Body of pancreas (tissue), 4 donors: ENCODE measurements at regions not wholly inside any gene's neighbourhood (a gene's known extent, or its start where the extent isn't known, plus 50 kb on each side); places are given as distances from the start of the nearest gene placed in this dataset.

Experiments
- ATAC-seq: fragments of 150-250 bp; one replicate; pipeline ENCODE4 v1.9.1; 2016
- DNase-seq, 4 donors: peaks; one replicate each; pipeline ENCODE4 v3.0.0-alpha.2; 2019
- H3K27ac ChIP-seq, 4 donors: fragments of 200-600 bp; sonication (generic); 1 replicate in 3 of 4; 2 replicates in 1 of 4; pipeline versions ENCODE4 v1.5.1 to v1.6.1; 2016 to 2019; ENCODE audit warnings: mild to moderate bottlenecking in 1 of 4, mixed read lengths in 1 of 4, moderate library complexity in 1 of 4
- H3K27me3 ChIP-seq, 2 donors: fragments of 200-600 bp; sonication (generic); one replicate each; pipeline ENCODE4 v1.6.0; 2016; ENCODE audit warnings: mild to moderate bottlenecking in 1 of 2
- H3K36me3 ChIP-seq, 2 donors: fragments of 200-600 bp; sonication (generic); replicated peaks in 1 of 2; 2 replicates each; pipeline ENCODE4 v1.5.1; 2016; ENCODE audit warnings: low read depth in 2 of 2; ENCODE audit not compliant: insufficient read depth in 1 of 2
- H3K4me1 ChIP-seq: fragments of 200-600 bp; sonication (generic); one replicate; pipeline ENCODE4 v1.6.0; 2016
- H3K4me3 ChIP-seq, 2 donors: fragments of 200-600 bp; sonication (generic); 1 replicate in 1 of 2; 2 replicates in 1 of 2; pipeline ENCODE4 v1.5.1; 2016 to 2019
- H3K9me3 ChIP-seq, 3 donors: fragments of 200-600 bp; sonication (generic); 1 replicate in 2 of 3; 2 replicates in 1 of 3; pipeline ENCODE4 v1.5.1; 2016
- POLR2A ChIP-seq, 3 donors: fragments of 450-650 bp; IDR thresholded peaks; one replicate each; pipeline ENCODE4 v1.6.1; 2016; ENCODE audit warnings: antibody characterized with exemption in 3 of 3, mild to moderate bottlenecking in 2 of 3
- WGBS, 2 donors: methylation state at CpG; one replicate each; pipeline ENCODE4 v1.1.5; 2017; 5-methylcytosine and 5-hydroxymethylcytosine counted together
- intact Hi-C: fragments of 100-400 bp; cut with DNase I; formaldehyde crosslinking; loops from one replicate; pipeline ENCODE4 v1.15.1; 2023
- TF ChIP-seq, protein P1 (sequence below), 7 experiments: fragments of 450-650 bp in 4 of 7; fragments of 200-600 bp in 3 of 7; sonication (generic) in 3 of 7; IDR thresholded peaks; one replicate each; pipeline ENCODE4 v1.5.1; 2016 to 2019; ENCODE audit warnings: antibody characterized with exemption in 7 of 7

DNA sequence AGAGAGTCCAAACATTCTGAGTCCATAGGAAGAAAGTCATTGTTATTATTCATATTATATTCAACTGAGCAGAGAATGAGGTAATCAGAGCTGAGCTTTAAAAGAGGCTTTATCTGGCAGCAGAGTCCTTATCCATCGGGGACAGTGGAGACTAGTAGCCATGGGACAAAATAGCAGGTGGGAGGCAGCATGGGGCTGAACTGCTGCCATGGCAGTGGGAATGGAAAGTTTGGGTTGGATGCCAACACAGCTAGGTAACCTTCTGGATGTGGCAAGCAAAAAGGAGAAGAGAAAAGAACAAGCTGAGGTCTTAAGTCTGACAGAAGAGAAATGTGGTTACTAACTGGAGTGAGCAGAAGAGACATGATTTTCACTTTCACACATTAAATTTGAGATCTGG is 71.0 kb upstream of the CDKN3 start:
- Histone ChIP-seq H3K4me3 (no peak overlapping the region), H3K36me3 (no peaks in the 10 kb centered on the region), H3K9me3 (no peaks in the 10 kb centered on the region), H3K27ac (no peak overlapping the region), H3K27me3 (no peaks in the 10 kb centered on the region), H3K4me1 (no peaks in the 10 kb centered on the region)
- 32 to 38% methylated on average over 1 of the region's 1 CpG for WGBS, 2 donors
- ATAC-seq (no peak), DNase-seq (no peak)
- intact Hi-C loops: no loop called here
- TF ChIP-seq, protein P1, sequence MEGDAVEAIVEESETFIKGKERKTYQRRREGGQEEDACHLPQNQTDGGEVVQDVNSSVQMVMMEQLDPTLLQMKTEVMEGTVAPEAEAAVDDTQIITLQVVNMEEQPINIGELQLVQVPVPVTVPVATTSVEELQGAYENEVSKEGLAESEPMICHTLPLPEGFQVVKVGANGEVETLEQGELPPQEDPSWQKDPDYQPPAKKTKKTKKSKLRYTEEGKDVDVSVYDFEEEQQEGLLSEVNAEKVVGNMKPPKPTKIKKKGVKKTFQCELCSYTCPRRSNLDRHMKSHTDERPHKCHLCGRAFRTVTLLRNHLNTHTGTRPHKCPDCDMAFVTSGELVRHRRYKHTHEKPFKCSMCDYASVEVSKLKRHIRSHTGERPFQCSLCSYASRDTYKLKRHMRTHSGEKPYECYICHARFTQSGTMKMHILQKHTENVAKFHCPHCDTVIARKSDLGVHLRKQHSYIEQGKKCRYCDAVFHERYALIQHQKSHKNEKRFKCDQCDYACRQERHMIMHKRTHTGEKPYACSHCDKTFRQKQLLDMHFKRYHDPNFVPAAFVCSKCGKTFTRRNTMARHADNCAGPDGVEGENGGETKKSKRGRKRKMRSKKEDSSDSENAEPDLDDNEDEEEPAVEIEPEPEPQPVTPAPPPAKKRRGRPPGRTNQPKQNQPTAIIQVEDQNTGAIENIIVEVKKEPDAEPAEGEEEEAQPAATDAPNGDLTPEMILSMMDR (IDR thresholded peaks at IDR 0.05): no peak
- TF ChIP-seq POLR2A (IDR thresholded peaks at IDR 0.05): no peak

DNA sequence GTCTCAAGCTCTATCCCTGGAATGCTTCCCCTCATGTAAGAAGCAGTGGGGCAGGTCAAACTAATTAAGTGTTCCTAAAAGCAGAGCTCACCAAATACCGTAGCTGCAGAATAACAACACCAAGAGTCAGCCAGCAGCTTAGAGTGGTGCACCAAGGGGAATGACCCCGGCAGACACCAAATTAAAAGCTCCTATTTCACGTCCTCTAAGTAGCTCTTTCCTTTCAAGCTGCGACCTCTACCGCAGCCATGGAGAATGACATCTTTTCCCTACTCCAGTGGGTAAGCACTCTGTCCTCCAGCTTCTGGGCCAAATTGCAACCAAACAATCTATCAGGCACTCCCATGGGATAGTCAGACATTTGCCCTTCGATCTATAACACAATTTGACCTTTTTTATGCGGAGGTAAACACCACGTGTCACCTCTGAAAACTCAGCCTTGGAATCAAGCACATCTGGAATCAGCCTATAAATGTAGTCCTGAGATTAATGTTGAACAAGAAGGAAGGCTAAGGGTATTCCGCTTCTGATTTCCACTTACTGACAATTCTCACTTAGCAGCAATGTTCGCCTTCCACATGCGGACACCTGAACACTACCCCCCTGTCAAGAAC is 67.6 kb upstream of the CDKN3 start:
- Histone ChIP-seq H3K36me3 (no peaks in the 10 kb centered on the region), H3K27ac (no peak overlapping the region), H3K4me1 (peaks cover 7% of the 10 kb centered on the region), H3K9me3 (no peaks in the 10 kb centered on the region), H3K4me3 (no peak overlapping the region), H3K27me3 (no peaks in the 10 kb centered on the region)
- peak; percentile 28 to 46 (median 34) for DNase-seq
- peak; percentile 47 for ATAC-seq
- intact Hi-C loops: no loop called here
- TF ChIP-seq, protein P1 (IDR thresholded peaks at IDR 0.05): peak; percentile 26 to 65 (median 50)
- TF ChIP-seq POLR2A (IDR thresholded peaks at IDR 0.05): no peak
- 19 to 21% methylated on average over 11 of the region's 11 CpGs for WGBS, 2 donors

DNA sequence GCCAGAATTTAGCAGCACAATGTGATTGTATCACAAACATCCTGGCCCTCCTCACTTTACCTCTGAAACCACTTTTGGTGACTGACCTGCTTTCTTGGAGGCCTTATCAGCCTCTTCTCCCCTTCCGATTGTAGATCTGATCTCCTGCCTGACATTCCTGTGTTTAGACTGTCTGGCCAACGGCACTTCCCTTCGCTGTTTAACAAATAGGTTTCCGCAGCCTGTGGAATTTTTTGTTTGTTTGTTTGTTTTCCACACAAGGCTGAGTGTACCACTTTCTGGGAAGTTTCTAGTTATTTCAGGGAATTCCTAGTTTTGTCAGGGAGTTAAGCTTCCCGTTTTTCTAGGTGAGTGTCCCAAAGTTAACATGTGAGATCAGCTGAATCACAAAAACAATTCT is 65.9 kb upstream of the CDKN3 start:
- Histone ChIP-seq H3K27ac (no peak overlapping the region), H3K27me3 (no peaks in the 10 kb centered on the region)
- intact Hi-C loops: no loop called here

DNA sequence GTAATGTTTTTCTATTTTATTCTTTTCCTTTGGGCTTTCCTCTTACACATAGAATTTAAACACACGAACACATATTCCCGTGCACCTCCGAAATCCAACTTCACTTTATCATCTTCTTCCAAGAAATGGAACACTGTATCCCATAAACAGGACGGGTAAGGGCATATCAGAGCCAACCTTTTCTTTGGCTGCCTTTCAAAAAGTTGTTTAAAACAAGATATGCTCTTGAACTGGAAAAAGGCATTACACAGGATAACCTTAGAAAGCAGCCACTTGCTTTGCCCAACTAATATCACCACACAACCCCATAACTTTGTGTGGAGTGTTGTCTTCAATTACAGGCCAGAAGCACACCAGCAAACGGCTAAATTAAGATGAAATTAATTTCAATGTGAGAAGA is 65.3 kb upstream of the CDKN3 start:
- TF ChIP-seq, protein P1 (IDR thresholded peaks at IDR 0.05): no peak
- no peak for TF ChIP-seq POLR2A (IDR thresholded peaks at IDR 0.05)
- H3K36me3 ChIP-seq: no peaks in the 10 kb centered on the region
- H3K9me3 ChIP-seq: no peaks in the 10 kb centered on the region
- ATAC-seq: no peak
- peaks cover 7% of the 10 kb centered on the region for H3K4me1 ChIP-seq
- no peak for DNase-seq
- H3K4me3 ChIP-seq: no peak overlapping the region
- intact Hi-C loops: no loop called here
- no peak overlapping the region for H3K27ac ChIP-seq
- no peaks in the 10 kb centered on the region for H3K27me3 ChIP-seq
- 25 to 38% methylated on average over 5 of the region's 5 CpGs for WGBS, 2 donors

More for the DNA sequence above, 65.9 kb upstream of the CDKN3 start:
- TF ChIP-seq, protein P1 (IDR thresholded peaks at IDR 0.05): no peak
- no peak for TF ChIP-seq POLR2A (IDR thresholded peaks at IDR 0.05)
- Histone ChIP-seq H3K36me3 (no peaks in the 10 kb centered on the region), H3K9me3 (no peaks in the 10 kb centered on the region), H3K4me1 (peaks cover 7% of the 10 kb centered on the region), H3K4me3 (no peak overlapping the region)
- DNase-seq: no peak
- WGBS, 2 donors: 58 to 67% methylated on average over 5 of the region's 5 CpGs
- no peak for ATAC-seq

DNA sequence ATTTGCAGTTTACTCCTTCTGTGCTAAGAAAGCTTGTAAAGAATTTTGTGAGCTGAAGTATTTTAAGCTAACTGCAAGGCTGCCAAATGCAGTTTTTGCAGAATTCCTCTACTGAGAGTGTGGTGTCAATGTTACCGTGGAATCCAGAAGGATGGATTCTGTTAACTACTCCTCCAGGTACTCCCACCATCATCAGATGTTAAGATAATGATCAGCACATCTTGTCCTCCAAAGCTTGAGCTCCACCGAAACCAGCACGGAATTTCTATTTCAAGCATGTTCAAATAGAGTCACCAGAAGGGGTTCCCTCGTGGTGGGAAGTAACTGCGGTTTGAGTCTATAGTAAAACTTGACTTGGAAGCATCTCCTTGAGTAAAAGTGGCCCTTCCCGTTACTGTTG is 64.3 kb upstream of the CDKN3 start:
- WGBS, 2 donors: 87 to 90% methylated on average over 6 of the region's 6 CpGs
- Histone ChIP-seq H3K36me3 (no peaks in the 10 kb centered on the region), H3K27me3 (no peaks in the 10 kb centered on the region), H3K4me3 (no peak overlapping the region), H3K9me3 (no peaks in the 10 kb centered on the region), H3K4me1 (peaks cover 7% of the 10 kb centered on the region), H3K27ac (no peak overlapping the region)
- TF ChIP-seq POLR2A (IDR thresholded peaks at IDR 0.05): no peak
- TF ChIP-seq, protein P1 (IDR thresholded peaks at IDR 0.05): no peak
- DNase-seq (no peak), ATAC-seq (no peak)
- intact Hi-C loops: no loop called here
